ENCODE measurements at regions not wholly inside any gene's neighbourhood (a gene's known extent, or its start where the extent isn't known, plus 50 kb on each side); places are given as distances from the start of the nearest gene placed in this dataset.

- no peak for DNase-seq
Observed at GRCh38 chr22:49292909-49293308, 534.8 kb downstream of the BRD1 start.

- no peak for DNase-seq
Observed at GRCh38 chr22:49291781-49292180, 535.9 kb downstream of the BRD1 start.

GRCh38 chr22:49291169-49291568 is 536.5 kb downstream of the BRD1 start:
- no peak for DNase-seq

GRCh38 chr22:49290711-49291110 is 537.0 kb downstream of the BRD1 start:
- no peak for DNase-seq

GRCh38 chr22:49289822-49290679 is 537.6 kb downstream of the BRD1 start:
- DNase-seq: no peak

- no peak for DNase-seq
Observed at GRCh38 chr22:49286181-49286760, 541.4 kb downstream of the BRD1 start.

- DNase-seq: no peak
Observed at GRCh38 chr22:49284931-49285330, 542.7 kb downstream of the BRD1 start.

GRCh38 chr22:49284056-49284784 is 543.5 kb downstream of the BRD1 start:
- DNase-seq: no peak

GRCh38 chr22:49282596-49282995 is 545.1 kb downstream of the BRD1 start:
- no peak for DNase-seq

- DNase-seq: no peak
Observed at GRCh38 chr22:49281467-49282340, 546.0 kb downstream of the BRD1 start.

GRCh38 chr22:49278340-49278739 is 549.3 kb downstream of the BRD1 start:
- DNase-seq: no peak

GRCh38 chr22:49276567-49276966 is 551.1 kb downstream of the BRD1 start:
- DNase-seq: no peak

- DNase-seq: no peak
Observed at GRCh38 chr22:49274754-49275380, 552.8 kb downstream of the BRD1 start.

- DNase-seq: no peak
Observed at GRCh38 chr22:49272546-49273125, 555.0 kb downstream of the BRD1 start.

- DNase-seq: no peak
Observed at GRCh38 chr22:49271831-49272230, 555.8 kb downstream of the BRD1 start.

GRCh38 chr22:49271369-49271727 is 556.3 kb downstream of the BRD1 start:
- no peak for DNase-seq

- no peak for DNase-seq
Observed at GRCh38 chr22:49270595-49271368, 556.9 kb downstream of the BRD1 start.

GRCh38 chr22:49269928-49270327 is 557.7 kb downstream of the BRD1 start:
- DNase-seq: no peak

GRCh38 chr22:49269371-49269770 is 558.3 kb downstream of the BRD1 start:
- no peak for DNase-seq

- DNase-seq: no peak
Observed at GRCh38 chr22:49268924-49269323, 558.7 kb downstream of the BRD1 start.

GRCh38 chr22:49267996-49268395 is 559.7 kb downstream of the BRD1 start:
- DNase-seq: no peak
